COLO829 (cell line): ENCODE measurements at regions not wholly inside any gene's neighbourhood (a gene's known extent, or its start where the extent isn't known, plus 50 kb on each side); places are given as distances from the start of the nearest gene placed in this dataset.
A peak's percentile ranks its signal among the peaks of the same experiment; 100 is the strongest.

Source experiments
- DNase-seq: peaks from one replicate; pipeline ENCODE4 v3.0.0; 2012; ENCODE audit warnings: low spot score

DNA sequence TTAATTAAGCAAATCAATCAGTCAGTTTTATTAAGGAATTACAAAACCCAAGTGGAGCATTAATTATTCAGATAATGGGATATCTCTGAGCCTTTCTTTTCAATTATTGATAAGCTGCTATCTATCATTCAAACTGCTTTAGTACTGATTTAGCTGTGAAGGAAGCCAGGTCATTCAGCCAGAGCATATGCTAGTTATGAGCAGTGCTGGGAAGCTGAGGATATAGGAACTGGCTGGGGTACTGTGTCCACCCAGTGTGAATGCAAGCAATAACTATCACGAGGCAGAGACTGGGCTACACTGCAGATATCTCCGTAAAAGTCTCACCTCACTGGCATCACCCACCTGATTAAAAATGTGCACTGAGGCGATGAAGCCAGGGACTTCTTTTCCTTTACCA lies 496.7 kb upstream of the PIK3C3 start:
- no peak for DNase-seq

DNA sequence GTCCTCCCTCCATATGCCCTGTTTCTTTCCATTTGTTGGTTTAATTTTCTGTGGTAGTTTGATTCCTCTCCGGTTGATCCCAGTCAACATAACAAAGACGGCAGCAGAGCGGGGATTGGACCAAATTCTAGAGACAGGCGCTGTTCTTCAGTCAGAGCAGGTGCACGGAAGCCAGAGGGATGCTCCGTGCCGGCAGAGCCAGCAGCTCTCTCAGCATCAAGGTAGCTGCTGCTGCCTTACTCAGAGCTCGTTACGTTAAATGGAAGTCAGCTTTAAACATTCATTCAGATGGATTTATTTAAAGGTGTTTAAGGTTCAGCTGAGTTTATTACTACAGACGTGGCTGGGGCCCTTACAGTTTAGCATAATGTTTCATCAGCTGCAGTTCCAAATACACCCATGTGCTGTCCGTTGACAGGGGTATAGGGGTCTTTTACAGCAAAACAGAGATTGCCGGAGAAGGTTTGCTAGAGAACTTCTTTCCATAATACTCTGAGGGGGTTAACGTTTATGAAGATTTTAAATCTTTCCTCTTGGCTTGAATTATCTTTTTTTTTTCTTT lies 497.2 kb upstream of the PIK3C3 start:
- DNase-seq: no peak

DNA sequence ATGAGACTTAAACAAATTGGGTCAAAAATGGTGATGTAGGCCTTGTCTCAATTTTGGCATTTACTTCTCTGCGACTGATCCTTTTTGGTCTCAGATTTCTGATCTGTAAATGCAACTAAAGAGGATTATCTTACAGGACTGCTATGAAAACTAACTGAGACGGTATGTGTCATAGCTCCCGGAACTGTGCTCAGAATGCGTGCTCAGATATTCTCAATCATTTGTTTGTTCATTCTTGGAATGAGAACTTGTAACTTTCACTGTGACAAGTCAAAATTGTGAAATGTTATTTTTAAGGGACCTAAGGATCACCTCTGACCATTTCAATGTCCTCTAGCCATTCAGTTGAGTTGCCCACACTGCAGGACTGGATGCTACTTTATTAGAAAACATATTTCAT lies 498.2 kb upstream of the PIK3C3 start:
- no peak for DNase-seq

DNA sequence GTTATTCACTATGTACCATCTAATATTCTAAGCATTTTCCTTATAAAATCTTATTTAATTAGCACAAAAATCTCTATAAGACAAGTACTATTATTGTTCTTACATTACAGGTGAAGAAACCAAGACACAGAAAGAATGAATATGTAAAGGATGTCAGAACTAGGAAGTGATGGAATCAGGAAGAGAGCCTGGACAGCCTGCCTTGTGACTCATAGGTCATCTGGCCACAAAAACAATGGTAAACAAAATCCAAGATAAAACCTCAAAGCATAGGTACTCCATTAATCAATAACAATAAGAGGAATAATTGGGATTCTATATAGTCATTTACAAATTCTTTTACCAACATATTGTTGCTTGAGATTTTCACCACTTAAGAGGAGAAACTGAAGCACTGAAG lies 505.4 kb upstream of the PIK3C3 start:
- DNase-seq: no peak

DNA sequence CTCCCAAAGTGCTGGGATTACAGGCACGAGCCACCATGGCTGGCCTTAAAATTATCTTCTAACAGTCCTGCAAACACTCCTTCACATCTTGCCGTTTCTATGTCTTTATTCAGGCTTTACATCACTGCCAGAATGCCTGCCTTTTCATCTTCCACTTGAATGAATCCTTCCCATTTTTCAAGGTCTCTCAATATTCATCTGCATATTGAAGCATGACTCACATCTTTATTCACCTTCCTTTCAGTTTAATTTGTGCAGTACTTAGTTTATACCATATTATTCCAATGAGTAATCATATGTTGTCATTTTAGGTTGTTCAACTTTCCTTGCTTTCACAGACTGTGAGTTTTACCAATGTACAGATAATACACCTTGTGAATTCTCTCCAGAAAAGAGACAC lies 510.1 kb upstream of the PIK3C3 start:
- DNase-seq: no peak

DNA sequence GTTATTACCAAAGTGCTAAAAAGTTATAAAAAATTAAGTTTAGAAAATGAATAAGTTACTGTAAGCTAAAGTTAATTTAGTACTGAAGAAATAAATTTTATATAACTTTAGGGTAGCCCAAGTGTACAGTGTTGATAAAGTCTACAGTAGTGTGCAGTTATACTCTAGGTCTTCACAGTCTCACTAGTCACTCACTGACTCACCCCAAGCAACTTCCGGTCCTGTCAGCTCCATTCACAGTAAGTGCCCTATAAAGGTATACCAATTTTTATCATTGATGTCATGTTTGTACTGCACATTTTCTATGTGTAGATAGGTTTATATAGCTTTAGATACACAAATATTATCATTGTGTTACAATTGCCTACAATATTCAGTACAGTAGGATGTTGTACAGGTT lies 518.3 kb upstream of the PIK3C3 start:
- no peak for DNase-seq

DNA sequence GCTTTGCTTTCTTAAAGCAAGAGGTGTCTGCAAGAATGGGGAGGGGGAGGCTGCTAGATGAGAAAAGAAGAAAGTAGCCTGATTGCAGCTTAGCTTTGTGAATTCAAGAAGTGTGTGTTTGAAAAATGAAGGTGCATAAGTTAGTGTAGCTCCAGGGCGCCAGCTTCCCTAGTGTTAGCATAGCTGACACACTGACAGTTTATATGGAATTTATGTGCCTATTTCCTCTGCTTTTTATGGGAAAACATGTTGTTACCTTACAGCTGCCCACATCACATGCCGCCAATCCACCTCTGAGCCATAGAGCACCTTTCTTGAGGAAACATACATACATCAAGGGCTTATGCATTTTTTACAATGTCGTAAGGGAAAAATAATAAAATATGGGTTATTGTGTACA lies 536.4 kb upstream of the PIK3C3 start:
- DNase-seq: no peak

DNA sequence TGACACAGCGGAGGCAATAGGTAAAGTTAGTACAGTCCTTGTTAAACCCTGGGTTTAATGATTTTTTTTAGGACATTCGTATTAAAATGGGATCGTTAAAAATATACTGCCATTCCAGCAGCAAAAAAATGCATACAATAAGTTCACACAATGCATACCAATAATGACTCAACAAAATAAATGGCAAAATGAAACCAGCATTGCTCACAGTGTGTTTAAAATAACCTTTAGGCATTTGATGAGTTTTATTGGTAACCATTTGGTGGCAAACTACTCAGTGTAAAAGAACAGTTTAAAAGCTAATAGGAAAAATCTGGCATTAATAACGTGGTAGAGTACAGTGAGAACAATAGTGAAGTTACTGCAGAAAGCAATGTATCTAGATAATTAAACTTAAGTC lies 539.0 kb upstream of the PIK3C3 start:
- DNase-seq: no peak

DNA sequence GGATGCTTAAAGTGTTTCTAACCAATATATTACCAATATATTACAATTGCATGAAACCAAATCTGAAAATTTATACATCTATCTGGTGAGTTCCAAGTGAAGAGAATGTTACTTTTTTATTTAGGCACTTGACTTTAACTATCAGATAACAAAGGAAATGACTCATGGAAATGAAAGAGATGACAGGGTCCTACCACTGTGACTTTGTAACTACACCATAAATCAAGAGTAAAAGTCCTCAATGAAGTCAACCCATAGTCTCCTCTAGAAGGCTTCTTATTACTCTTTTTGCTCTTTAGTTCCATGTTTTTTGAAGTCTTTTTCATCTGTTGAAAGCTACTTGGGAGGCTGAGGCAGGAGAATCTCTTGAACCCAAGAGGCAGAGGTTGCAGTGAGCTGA lies 545.0 kb upstream of the PIK3C3 start:
- no peak for DNase-seq

DNA sequence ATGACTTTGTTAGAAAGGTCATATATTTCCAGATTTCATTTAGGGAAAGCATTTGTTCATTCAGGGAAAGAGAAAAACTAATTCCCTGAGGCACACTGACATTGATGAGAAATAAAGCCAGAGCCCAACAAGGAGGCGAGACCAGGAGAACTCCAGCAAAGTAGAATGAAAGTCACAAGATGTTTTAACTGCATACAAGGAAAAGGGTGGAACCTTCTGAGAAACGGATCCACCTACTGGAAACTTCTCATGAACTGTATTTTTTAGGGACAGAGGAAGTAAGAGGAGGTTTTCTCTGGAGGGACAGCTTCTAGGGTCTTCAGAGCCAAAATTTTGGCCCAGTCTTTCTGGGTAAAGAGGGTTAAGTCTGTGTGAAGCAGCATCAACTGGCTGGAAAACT lies 548.2 kb upstream of the PIK3C3 start:
- DNase-seq: no peak

DNA sequence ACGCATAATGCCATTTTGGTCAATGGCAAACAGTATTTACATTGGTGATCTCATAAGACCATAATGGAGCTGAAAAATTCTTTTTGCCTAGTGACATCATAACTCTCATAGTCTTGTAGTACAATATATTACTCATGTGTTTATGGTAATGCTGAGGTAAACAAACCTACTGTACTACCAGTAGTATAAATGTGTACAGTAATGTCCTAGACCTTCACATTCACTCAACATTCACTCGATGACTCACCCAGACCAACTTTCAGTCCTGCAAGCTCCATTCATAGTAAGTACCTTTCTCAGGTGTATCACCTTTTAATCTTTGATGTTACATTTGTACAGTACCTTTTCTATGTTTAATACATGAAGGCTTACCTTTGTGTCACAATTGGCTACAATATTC lies 558.2 kb upstream of the PIK3C3 start:
- no peak for DNase-seq

DNA sequence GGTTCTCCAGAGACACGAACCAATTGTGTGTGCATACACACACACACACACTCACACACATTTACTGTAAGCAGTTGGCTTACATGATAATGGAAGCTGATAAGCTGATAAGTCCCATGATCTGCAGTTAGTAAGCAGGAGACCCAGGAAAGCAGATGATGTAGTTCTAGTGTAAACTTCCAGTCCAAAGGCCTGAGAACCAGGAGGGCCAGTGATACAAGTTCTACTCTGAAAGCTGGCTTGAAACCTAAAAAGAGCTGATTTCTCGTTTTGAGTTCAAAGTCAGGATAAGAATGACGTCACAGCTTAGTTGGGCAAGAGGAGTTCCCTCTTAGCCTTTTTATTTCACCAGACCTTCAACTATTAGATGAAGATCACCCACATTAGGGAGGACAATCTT lies 558.8 kb upstream of the PIK3C3 start:
- no peak for DNase-seq

DNA sequence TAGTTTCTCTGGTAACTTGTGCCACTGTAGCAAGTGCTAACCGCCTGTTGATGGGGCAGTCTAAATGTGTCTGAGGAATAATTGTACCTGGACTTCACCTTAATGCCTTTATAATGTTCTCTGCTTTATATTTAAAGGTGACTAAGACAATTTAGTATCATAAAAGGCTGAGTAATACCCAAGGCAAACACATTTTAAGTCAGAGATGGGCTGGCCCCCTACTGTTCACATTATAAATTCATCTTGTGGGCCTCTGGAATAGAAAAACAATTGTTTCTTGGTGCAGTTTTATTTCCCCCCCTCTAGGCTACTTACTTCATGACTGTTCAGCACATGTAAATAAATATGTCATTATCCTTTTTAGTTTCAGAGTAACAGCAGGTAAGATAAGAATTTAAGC lies 559.3 kb upstream of the PIK3C3 start:
- DNase-seq: no peak

DNA sequence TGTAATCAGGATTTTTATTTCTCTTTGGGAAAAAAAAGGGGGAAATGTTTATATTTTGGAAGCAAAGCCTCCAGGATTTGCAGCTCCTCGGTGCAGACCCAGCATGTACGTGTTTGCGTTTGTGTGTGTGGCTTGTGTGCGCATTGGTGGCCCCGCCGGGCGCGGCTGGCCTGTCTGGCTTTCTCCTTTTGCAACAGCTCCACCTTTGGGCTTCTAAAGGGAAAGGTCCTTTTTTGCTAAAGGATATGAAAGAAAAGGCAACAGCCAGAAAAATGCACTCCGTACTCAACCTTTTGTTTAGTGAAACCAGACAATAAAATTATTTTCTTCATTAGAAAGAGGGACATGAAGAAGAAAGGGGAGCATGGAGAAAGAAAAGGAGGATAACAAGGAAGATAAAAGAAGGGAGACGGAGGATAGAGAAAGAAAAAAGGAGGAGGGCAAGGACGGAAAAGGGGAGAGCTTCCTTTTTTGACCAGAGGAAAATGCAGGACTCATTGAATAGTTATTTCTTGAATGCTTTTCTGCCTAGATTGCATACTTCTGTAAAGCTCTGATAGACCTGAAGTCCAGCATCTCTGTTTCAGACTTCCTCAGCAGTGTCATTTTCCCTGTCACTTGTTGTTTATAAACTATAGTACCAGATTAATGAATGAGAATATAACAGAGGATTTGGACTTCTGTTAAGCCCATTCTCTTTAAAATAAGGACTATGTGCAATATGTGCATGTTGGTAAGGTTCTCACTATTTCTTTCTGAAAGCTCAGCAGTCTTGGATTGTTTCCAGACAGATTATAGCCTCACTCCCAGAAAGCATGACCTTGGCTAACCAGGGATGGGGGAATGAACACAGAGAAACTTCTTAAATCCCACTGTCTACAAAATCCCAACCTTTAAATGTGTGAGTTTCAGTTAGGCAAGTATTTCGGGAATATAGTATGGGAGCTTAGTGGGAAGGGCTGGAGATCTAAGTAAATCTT lies 563.1 kb upstream of the PIK3C3 start:
- peak; percentile 9 for DNase-seq

DNA sequence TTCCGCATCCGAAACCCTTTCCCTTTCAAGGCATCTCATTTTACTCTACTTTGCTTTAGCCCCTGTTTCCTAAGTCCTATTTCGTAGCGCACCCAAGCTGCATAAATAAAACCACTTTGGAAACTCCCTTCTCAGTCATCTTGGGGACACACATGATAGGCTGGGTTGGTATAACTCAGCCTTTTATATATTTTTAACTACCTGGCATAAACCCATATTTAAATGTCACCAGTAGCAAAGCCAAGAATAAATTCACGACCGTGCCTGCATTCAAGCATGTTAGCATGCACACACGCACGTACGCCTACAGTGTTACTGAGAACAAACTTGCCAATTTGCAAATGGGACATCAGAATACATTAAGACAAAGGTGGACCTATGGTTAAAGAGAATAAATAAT lies 564.7 kb upstream of the PIK3C3 start:
- no peak for DNase-seq

DNA sequence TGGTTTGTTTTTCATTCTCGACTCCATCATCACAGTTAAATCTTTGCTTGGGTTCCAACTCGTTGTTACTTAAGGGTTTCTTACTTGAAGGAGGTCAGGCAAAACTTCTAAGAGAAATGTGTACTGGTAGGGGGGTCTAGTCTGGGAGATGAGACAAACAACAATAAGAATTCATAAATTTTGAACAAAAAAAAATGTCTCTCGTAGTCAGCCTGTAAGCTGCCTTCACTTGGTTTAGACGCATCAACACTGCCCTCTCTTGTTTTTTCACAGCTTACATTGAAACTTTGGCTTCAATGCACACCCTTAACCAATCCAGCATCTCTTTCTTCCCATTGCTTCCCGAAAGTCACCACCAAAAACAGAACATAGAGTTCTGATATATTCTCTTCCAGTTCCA lies 576.4 kb upstream of the PIK3C3 start:
- DNase-seq: peak; percentile 8

DNA sequence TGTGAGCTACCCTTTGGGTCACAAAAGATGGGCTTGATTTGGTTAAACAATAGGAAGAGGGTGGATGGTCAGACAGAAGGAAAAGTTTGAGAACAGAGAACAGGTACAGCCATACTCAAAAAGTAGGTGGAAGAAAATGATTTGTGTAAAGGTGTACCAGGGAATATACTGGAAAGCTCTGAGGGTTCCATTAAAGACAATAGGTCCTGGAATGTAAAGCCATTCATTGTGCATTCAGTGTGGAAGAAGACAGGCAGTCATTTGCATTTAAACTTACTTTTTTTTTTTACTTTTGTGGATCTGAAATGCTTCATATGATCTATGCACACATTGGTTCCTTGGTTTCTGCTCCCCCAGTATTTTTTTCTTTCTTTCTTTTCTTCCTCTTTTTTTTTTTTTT lies 581.4 kb upstream of the PIK3C3 start:
- no peak for DNase-seq

DNA sequence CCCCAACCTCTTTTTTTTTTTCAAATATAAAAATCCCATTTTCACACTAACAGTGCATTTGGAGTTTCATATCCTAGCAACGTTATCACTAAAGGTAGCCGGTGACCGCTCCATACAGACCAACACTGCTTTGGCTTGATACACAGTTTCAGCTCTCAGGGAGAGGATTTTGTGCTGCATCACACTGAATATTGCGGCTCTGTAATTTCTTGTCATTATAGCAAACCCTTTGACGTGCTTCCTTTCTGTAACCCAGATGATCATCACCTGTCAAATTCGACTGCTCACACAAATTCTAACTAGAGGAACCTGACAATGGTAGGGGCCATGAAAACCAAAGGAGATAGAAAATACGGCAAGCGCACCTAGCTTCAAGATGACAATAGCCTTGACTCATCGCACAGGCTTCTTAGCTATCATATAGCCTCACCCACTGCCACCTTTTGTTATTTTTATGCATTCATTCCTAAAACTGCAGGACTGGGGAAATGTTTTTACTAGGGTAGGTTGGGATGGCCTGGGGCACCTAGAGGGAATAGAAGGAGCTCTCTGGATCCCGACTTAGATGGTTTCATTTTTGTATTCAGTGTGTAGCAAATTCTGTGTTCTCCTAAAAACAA lies 582.9 kb upstream of the PIK3C3 start:
- no peak for DNase-seq

DNA sequence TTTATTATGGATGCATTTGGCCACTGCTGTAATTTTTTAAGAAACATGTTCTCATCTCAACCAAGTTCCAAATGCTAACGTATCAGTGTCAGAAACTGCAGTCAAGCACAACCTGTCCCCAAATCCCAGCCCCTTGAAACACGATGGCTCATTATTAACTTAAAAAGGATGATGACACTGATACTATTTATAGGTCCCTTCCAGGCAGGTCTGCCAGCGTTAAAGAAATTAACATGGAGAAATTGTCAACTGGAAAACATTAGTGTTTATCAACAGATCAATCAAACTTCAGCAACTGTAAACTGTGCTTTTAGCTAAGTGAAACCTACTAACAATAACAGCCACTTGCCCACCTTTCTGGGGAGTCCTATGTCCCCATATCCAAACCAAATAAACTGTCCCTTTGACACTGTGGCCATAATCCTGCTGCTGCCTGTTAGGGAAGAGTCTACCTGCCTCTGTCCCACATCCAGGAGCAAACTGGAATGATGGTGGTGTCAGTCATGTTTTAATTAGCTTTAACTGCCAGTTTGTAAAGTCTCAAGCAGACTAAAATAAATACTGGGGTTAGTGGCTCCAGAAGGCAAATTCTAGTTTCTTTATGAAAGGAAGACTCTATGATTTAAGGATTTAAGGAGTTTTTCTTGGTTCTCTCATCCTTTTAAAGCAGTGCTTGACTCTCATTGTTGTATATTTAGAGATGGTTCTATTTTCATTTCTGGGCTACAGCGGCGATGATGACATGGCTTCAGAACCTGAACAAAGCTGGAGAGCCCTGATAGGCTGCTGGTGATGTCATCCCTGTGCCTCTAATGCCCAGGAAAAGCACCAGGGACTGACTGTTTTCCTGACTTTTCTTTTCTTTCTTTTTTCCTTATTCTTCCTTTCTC lies 583.6 kb upstream of the PIK3C3 start:
- DNase-seq: no peak

DNA sequence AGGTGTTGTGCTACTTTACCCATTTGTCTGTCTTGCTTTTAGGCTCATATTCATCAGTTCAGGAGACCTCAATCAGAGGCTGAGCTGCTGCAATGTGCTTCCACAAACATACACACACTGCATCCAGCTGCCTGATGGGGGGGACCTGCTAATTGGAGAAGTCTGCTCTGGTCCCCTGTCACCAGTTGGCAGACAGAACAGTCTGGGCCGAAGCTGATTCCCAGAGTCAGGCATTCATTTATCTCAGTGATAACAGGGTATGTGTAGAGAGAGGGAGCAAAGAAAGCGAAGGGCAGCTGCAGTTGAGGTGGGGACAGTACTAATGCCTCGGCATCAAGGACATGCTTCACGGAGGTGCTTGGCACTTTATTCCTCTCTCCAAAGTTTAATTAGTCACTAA lies 584.3 kb upstream of the PIK3C3 start:
- DNase-seq: no peak

DNA sequence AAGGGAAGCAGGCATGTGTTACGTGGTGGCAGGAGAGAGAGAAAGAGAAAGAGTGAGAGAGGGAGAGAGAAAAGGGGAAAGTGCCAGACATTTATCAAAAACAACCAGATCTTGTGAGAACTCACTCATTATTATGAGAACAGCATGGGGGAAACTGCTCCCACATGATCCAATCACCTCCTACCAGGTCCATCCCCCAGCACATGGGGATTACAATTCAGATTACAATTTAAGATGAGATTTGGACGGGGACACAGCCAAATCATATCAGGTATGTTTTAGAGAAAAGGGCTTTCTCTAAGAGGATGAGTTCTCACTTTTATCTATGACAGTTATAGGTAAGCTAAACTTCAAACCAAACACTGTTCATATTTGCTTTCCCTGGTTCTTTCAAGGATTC lies 597.3 kb upstream of the PIK3C3 start:
- DNase-seq: no peak

DNA sequence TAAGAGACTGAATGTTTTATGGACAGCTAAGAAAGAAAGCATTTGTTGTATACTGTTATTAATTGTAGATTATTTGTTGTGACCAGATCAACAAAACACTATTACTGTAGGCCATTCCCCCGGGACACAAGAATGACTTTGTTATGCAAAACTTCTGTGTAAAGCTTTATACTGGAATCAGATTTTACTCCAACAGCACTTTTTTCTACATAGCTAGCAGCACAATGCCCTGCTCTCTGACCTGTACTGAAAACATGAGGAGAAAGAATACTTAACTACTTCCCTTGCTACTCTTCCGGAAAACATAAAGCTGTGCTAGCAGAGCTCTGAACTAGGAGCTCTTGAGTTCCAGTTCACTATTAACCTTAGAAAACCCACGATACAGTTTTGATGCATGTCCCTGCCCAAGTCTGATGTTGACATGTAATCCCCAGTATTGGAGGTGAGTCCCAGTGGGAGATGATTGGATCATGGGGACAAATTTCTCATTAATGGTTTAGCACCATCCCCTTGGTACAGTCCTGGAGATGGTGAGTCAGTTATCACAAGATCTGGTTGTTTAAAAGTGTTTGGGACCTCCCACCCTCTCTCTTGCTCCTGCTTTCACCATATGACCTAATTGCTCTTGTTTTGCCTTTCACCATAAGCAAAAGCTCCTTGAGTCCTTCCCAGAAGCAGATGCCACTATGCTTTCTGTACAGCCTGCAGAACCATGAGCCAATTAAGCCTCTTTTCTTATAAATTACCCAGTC lies 601.1 kb upstream of the PIK3C3 start:
- no peak for DNase-seq
